OCI-LY1 (cell line): ENCODE measurements at regions not wholly inside any gene's neighbourhood (a gene's known extent, or its start where the extent isn't known, plus 50 kb on each side); places are given as distances from the start of the nearest gene placed in this dataset.

Experiments used
- H2AFZ ChIP-seq: fragments of 200-600 bp; sonication (generic), shearing (Covaris generic); 2 replicates; pipeline ENCODE4 v1.6.0; 2014; ENCODE audit warnings: antibody characterized with exemption, mild to moderate bottlenecking, low read length
- H3F3A ChIP-seq: fragments of 200-600 bp; sonication (generic), shearing (Covaris generic); 2 replicates; pipeline ENCODE4 v1.6.0; 2014; ENCODE audit warnings: mild to moderate bottlenecking, antibody characterized with exemption, low read length, moderate library complexity; ENCODE audit not compliant: insufficient read depth
- H3K27ac ChIP-seq: fragments of 200-600 bp; sonication (generic); 2 replicates; pipeline ENCODE4 v1.5.1; 2014; ENCODE audit warnings: low read length, mixed run types, mild to moderate bottlenecking, low read depth; ENCODE audit not compliant: poor library complexity, severe bottlenecking
- H3K27me3 ChIP-seq: fragments of 200-600 bp; sonication (generic); 2 replicates; pipeline ENCODE4 v1.6.0; 2014; ENCODE audit warnings: antibody characterized with exemption, mild to moderate bottlenecking, low read length, moderate library complexity; ENCODE audit not compliant: insufficient read depth
- H3K36me3 ChIP-seq: fragments of 200-600 bp; sonication (generic); 2 replicates; pipeline ENCODE4 v1.6.1; 2014; ENCODE audit warnings: mild to moderate bottlenecking, antibody characterized with exemption, low read length, moderate library complexity, mixed read lengths; ENCODE audit not compliant: insufficient read depth
- H3K4me1 ChIP-seq: fragments of 200-600 bp; sonication (generic); 2 replicates; pipeline ENCODE4 v1.5.1; 2014; ENCODE audit warnings: mild to moderate bottlenecking, low read length, moderate library complexity; ENCODE audit not compliant: insufficient read depth, severe bottlenecking
- H3K4me2 ChIP-seq: fragments of 200-600 bp; sonication (generic), shearing (Covaris generic); 2 replicates; pipeline ENCODE4 v1.6.1; 2014; ENCODE audit warnings: low read length
- H3K4me3 ChIP-seq: fragments of 200-600 bp; sonication (generic); 2 replicates; pipeline ENCODE4 v1.5.1; 2014; ENCODE audit warnings: low read length, low read depth, mild to moderate bottlenecking, mixed read lengths; ENCODE audit not compliant: poor library complexity, severe bottlenecking
- H3K79me2 ChIP-seq: fragments of 200-600 bp; shearing (Covaris generic); 2 replicates; pipeline ENCODE4 v1.6.1; 2016; ENCODE audit warnings: mixed run types, low read length, mixed read lengths; ENCODE audit not compliant: insufficient read depth
- H3K9ac ChIP-seq: fragments of 200-600 bp; sonication (generic), shearing (Covaris generic); 2 replicates; pipeline ENCODE4 v1.6.1; 2014; ENCODE audit warnings: mild to moderate bottlenecking, low read length, mixed read lengths
- H3K9me2 ChIP-seq: fragments of 200-600 bp; sonication (generic), shearing (Covaris generic); 2 replicates; pipeline ENCODE4 v1.6.1; 2014; ENCODE audit warnings: low read depth, mild to moderate bottlenecking, low read length, mixed read lengths
- H3K9me3 ChIP-seq: fragments of 200-600 bp; shearing (Covaris generic); 2 replicates; pipeline ENCODE4 v1.6.1; 2014; ENCODE audit warnings: low read length, mixed read lengths
- H4K20me1 ChIP-seq: fragments of 200-600 bp; sonication (generic), shearing (Covaris generic); 2 replicates; pipeline ENCODE4 v1.6.0; 2016; ENCODE audit warnings: mild to moderate bottlenecking, low read length; ENCODE audit not compliant: insufficient read depth
- EZH2 ChIP-seq: fragments of 200-600 bp; sonication (generic), shearing (Covaris generic); IDR thresholded peaks from 2 replicates; pipeline ENCODE4 v1.8.0; 2017; ENCODE audit warnings: borderline replicate concordance, mixed run types, mild to moderate bottlenecking, antibody characterized with exemption, low read length, moderate library complexity, mixed read lengths
- TF ChIP-seq, protein P1 (sequence below): fragments of 200-600 bp; sonication (generic), shearing (Covaris generic); IDR thresholded peaks from 2 replicates; pipeline ENCODE4 v1.5.1; 2017; ENCODE audit warnings: mild to moderate bottlenecking, antibody characterized with exemption, low read length, moderate library complexity, mixed read lengths

DNA sequence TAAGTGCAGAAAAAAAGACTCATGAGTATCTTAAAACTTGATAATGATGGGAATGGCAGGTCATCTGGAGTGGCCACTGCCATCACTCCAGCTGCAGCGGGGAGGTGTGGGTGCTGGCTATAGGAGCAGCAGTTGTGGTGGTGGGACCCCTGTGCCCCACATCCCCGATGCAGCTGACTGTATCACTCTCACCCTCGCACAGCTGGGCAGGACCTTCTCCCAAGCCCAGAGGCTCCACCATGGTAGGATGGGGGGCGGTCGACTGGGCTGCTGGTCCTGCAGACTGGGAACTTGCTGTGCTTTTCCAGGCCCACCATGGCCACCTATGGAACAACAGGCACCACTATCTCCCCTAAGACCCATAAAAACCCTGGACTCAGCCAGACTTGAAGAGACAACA is 844.4 kb downstream of the SORCS1 start:
- no peaks in the 10 kb centered on the region for H3K79me2 ChIP-seq
- H3K9ac ChIP-seq, result no peak overlapping the region
- H3K4me2 ChIP-seq, result no peak overlapping the region
- H4K20me1 ChIP-seq, result no peaks in the 10 kb centered on the region
- no peak for TF ChIP-seq EZH2
- TF ChIP-seq, protein P1, sequence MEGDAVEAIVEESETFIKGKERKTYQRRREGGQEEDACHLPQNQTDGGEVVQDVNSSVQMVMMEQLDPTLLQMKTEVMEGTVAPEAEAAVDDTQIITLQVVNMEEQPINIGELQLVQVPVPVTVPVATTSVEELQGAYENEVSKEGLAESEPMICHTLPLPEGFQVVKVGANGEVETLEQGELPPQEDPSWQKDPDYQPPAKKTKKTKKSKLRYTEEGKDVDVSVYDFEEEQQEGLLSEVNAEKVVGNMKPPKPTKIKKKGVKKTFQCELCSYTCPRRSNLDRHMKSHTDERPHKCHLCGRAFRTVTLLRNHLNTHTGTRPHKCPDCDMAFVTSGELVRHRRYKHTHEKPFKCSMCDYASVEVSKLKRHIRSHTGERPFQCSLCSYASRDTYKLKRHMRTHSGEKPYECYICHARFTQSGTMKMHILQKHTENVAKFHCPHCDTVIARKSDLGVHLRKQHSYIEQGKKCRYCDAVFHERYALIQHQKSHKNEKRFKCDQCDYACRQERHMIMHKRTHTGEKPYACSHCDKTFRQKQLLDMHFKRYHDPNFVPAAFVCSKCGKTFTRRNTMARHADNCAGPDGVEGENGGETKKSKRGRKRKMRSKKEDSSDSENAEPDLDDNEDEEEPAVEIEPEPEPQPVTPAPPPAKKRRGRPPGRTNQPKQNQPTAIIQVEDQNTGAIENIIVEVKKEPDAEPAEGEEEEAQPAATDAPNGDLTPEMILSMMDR, result no peak
- no peaks in the 10 kb centered on the region for H3K27me3 ChIP-seq
- H3K4me3 ChIP-seq, result no peak overlapping the region
- H3K9me3 ChIP-seq, result no peaks in the 10 kb centered on the region
- H3F3A ChIP-seq, result no peaks in the 10 kb centered on the region
- no peak overlapping the region for H3K27ac ChIP-seq
- H2AFZ ChIP-seq, result no peak overlapping the region
- H3K9me2 ChIP-seq, result no peaks in the 10 kb centered on the region
- no peaks in the 10 kb centered on the region for H3K36me3 ChIP-seq
- no peaks in the 10 kb centered on the region for H3K4me1 ChIP-seq

DNA sequence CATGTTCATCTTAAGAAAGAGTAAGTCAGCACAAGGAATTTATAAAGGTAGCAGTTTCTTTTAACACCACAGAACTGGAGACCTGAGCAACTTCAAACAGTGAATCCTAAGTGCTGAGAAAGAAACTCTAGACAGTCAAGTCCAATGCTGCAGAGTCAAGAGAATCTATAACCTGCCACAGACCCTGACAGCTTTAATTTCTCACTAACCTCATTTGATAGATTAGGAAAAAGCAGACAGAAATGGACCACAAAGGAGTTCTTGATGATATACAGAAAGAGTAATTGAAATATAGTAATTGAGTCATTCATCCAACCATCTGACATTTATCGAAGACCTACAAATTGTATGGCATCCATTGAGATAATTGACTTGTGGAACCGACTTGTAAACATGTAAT is 847.0 kb downstream of the SORCS1 start:
- no peak overlapping the region for H3K9ac ChIP-seq
- no peak overlapping the region for H3K4me3 ChIP-seq
- H3K27ac ChIP-seq, result no peak overlapping the region
- H3K36me3 ChIP-seq, result no peaks in the 10 kb centered on the region
- no peak overlapping the region for H3K4me2 ChIP-seq
- no peak for TF ChIP-seq EZH2
- TF ChIP-seq, protein P1, result no peak
- H3K9me3 ChIP-seq, result no peaks in the 10 kb centered on the region
- no peaks in the 10 kb centered on the region for H3K27me3 ChIP-seq
- H3F3A ChIP-seq, result no peaks in the 10 kb centered on the region
- H3K4me1 ChIP-seq, result no peaks in the 10 kb centered on the region
- H3K79me2 ChIP-seq, result no peaks in the 10 kb centered on the region
- H4K20me1 ChIP-seq, result no peaks in the 10 kb centered on the region
- H2AFZ ChIP-seq, result no peak overlapping the region
- H3K9me2 ChIP-seq, result no peaks in the 10 kb centered on the region

DNA sequence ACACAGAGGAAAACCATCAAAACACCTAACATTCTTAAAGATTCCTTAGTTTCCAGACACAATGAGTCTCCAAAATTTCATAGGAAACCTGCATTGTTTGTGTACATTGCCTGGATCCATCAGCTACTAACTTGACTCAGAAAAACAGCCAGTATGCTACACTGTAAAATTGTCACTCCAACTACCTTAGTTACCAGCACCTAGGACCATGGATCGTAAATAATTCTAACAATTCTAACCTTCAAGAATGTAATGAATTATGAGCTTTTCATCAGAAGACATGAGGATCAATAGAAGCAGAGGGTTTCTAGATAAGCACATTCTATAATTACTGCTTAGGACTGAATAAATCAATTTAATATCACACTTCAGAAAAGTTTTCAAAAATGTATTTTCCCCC is 851.5 kb downstream of the SORCS1 start:
- H3K27ac ChIP-seq, result no peak overlapping the region
- H3K9ac ChIP-seq, result no peak overlapping the region
- no peaks in the 10 kb centered on the region for H3K9me3 ChIP-seq
- no peak overlapping the region for H3K4me2 ChIP-seq
- no peaks in the 10 kb centered on the region for H3F3A ChIP-seq
- H3K4me3 ChIP-seq, result no peak overlapping the region
- H4K20me1 ChIP-seq, result no peaks in the 10 kb centered on the region
- H3K79me2 ChIP-seq, result no peaks in the 10 kb centered on the region
- no peaks in the 10 kb centered on the region for H3K4me1 ChIP-seq
- no peak overlapping the region for H2AFZ ChIP-seq
- no peaks in the 10 kb centered on the region for H3K27me3 ChIP-seq
- H3K9me2 ChIP-seq, result no peaks in the 10 kb centered on the region
- no peaks in the 10 kb centered on the region for H3K36me3 ChIP-seq
- no peak for TF ChIP-seq EZH2
- TF ChIP-seq, protein P1, result no peak
